ENCODE measurements at regions not wholly inside any gene's neighbourhood (a gene's known extent, or its start where the extent isn't known, plus 50 kb on each side); places are given as distances from the start of the nearest gene placed in this dataset.

DNA sequence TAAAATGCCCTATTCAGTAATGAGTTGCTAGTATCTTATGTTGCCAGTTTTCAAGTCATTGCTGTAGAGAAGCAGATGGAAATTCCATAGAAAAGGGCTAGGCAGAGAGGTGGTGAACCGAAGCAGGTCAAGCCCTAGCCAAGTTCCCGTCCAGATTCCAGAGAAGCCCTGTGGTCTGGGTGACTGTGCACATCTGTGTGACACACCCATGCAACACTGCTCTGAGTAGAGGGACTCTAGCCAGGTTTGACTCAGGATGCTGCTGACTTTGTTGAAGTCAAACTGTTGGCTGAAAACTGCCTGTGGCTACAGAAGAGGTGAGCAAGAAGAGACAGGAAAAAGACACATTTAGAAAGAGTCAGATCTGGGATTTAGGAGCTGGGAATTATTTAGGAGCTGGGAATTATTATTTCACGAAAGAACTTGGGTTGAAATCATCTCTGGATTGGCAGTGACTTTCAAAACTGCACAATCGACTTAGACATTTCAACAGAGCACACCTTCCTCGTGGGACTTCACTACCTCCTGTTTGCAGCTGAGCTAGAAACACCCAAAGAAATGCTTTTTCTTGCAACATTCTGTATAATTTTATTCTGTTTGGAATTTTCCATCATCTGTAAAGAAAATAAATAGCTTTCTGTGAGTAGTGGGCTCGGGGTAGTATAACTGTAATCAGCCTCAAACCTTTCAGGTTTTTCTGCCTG lies 149.1 kb upstream of the PRKCQ start:
- Histone ChIP-seq H3K79me2 (ENCODE audit: low read depth) (no peaks in the 10 kb centered on the region), H4K20me1 (ENCODE audit: low read depth) (no peaks in the 10 kb centered on the region), H3K27me3 (no peaks in the 10 kb centered on the region), H3F3A (ENCODE audit: low read depth) (no peaks in the 10 kb centered on the region), H3K4me3 (no peak overlapping the region), H3K4me2 (no peak overlapping the region), H3K9me3 (ENCODE audit: low read depth) (no peaks in the 10 kb centered on the region), H2AFZ (replicated peaks) (no peak overlapping the region), H3K4me1 (no peaks in the 10 kb centered on the region), H3K9ac (no peak overlapping the region), H3K36me3 (no peaks in the 10 kb centered on the region), H3K27ac (no peak overlapping the region)
- no peaks in the 10 kb centered on the region for H3K36me3 Mint-ChIP-seq
- no peak overlapping the region for H3K4me3 Mint-ChIP-seq
- H3K27me3 Mint-ChIP-seq (ENCODE audit: insufficient read depth, low read depth): peaks cover 3% of the 10 kb centered on the region
- no peak for DNase-seq (ENCODE audit: low spot score)
- H3K9me3 Mint-ChIP-seq: no peaks in the 10 kb centered on the region
- no peak overlapping the region for H3K27ac Mint-ChIP-seq
- TF ChIP-seq EZH2phosphoT487 (IDR thresholded peaks at IDR 0.05) (no peak), EZH2 (IDR thresholded peaks at IDR 0.05) (no peak)
- TF ChIP-seq, protein P1, sequence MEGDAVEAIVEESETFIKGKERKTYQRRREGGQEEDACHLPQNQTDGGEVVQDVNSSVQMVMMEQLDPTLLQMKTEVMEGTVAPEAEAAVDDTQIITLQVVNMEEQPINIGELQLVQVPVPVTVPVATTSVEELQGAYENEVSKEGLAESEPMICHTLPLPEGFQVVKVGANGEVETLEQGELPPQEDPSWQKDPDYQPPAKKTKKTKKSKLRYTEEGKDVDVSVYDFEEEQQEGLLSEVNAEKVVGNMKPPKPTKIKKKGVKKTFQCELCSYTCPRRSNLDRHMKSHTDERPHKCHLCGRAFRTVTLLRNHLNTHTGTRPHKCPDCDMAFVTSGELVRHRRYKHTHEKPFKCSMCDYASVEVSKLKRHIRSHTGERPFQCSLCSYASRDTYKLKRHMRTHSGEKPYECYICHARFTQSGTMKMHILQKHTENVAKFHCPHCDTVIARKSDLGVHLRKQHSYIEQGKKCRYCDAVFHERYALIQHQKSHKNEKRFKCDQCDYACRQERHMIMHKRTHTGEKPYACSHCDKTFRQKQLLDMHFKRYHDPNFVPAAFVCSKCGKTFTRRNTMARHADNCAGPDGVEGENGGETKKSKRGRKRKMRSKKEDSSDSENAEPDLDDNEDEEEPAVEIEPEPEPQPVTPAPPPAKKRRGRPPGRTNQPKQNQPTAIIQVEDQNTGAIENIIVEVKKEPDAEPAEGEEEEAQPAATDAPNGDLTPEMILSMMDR (IDR thresholded peaks at IDR 0.05): no peak
- H3K4me1 Mint-ChIP-seq: peaks cover 4% of the 10 kb centered on the region

DNA sequence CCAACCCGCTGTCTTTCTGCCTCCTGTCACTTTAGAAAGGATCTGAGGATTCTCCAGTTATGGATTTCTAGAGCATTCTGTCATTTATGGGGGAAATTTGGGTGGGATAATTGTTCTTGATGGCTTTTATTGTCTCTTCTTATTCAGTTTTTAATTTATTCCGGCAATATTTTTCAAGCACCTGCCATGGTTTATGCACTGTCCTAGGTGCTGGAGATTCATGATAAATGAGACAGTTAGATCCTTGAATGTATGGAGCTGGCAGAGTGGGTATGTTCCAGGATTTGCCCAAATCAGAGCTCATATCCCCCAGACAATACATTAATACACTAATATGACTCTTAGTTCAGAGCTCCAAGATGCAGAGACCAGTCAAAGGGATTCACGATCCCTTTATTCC lies 146.8 kb upstream of the PRKCQ start:
- peaks cover 4% of the 10 kb centered on the region for H3K4me1 ChIP-seq
- no peak overlapping the region for H3K4me2 ChIP-seq
- no peak overlapping the region for H3K9ac ChIP-seq
- no peak overlapping the region for H2AFZ ChIP-seq (replicated peaks)
- TF ChIP-seq EZH2phosphoT487 (IDR thresholded peaks at IDR 0.05) (no peak), EZH2 (IDR thresholded peaks at IDR 0.05) (no peak)
- TF ChIP-seq, protein P1 (IDR thresholded peaks at IDR 0.05): no peak
- no peaks in the 10 kb centered on the region for H3K9me3 ChIP-seq (ENCODE audit: low read depth)
- Mint-ChIP-seq H3K27me3 (ENCODE audit: insufficient read depth, low read depth) (peaks cover 5% of the 10 kb centered on the region), H3K36me3 (no peaks in the 10 kb centered on the region), H3K4me3 (no peak overlapping the region), H3K27ac (no peak overlapping the region), H3K9me3 (no peaks in the 10 kb centered on the region), H3K4me1 (no peaks in the 10 kb centered on the region)
- no peaks in the 10 kb centered on the region for H3F3A ChIP-seq (ENCODE audit: low read depth)
- H4K20me1 ChIP-seq (ENCODE audit: low read depth): no peaks in the 10 kb centered on the region
- H3K27me3 ChIP-seq: no peaks in the 10 kb centered on the region
- no peak for DNase-seq (ENCODE audit: low spot score)
- no peak overlapping the region for H3K4me3 ChIP-seq
- H3K79me2 ChIP-seq (ENCODE audit: low read depth): no peaks in the 10 kb centered on the region
- no peak overlapping the region for H3K27ac ChIP-seq
- no peaks in the 10 kb centered on the region for H3K36me3 ChIP-seq

DNA sequence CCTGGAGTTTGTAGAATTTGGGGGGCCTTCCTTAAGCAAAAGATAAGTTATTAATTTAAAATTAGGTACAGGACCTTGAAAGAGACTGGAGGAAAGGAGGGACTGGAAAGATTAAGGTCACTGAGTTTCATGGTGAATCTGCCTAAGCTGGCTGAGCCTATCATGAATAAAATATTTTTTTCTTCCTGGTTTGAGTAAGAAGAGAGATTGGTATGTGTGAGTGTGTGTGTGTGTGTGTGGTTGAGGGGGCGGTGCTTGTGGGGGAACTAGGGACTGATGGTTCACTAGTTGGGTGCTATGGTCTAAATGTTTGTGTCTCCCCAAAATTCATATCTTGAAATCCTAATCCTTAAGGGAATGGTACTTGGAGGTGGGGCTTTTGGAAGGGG lies 142.5 kb upstream of the PRKCQ start:
- H3K27ac Mint-ChIP-seq: no peak overlapping the region
- no peak overlapping the region for H3K9ac ChIP-seq
- TF ChIP-seq EZH2 (IDR thresholded peaks at IDR 0.05) (no peak), EZH2phosphoT487 (IDR thresholded peaks at IDR 0.05) (no peak)
- TF ChIP-seq, protein P1 (IDR thresholded peaks at IDR 0.05): no peak

More for the DNA sequence above, 142.5 kb upstream of the PRKCQ start:
- Histone ChIP-seq H3F3A (ENCODE audit: low read depth) (no peaks in the 10 kb centered on the region), H2AFZ (replicated peaks) (no peak overlapping the region), H4K20me1 (ENCODE audit: low read depth) (no peaks in the 10 kb centered on the region), H3K36me3 (no peaks in the 10 kb centered on the region), H3K4me3 (no peak overlapping the region), H3K4me1 (peaks cover 4% of the 10 kb centered on the region), H3K4me2 (no peak overlapping the region), H3K27me3 (no peaks in the 10 kb centered on the region), H3K79me2 (ENCODE audit: low read depth) (no peaks in the 10 kb centered on the region), H3K9me3 (ENCODE audit: low read depth) (no peaks in the 10 kb centered on the region), H3K27ac (no peak overlapping the region)
- Mint-ChIP-seq H3K4me3 (no peak overlapping the region), H3K4me1 (peaks cover 14% of the 10 kb centered on the region), H3K27me3 (ENCODE audit: insufficient read depth, low read depth) (peaks cover 11% of the 10 kb centered on the region), H3K36me3 (no peaks in the 10 kb centered on the region), H3K9me3 (peaks cover 5% of the 10 kb centered on the region)
- DNase-seq (ENCODE audit: low spot score): no peak

All from neural progenitor cell (in vitro differentiated cells).